Thyroid gland (tissue), 4 donors: ENCODE measurements at regions not wholly inside any gene's neighbourhood (a gene's known extent, or its start where the extent isn't known, plus 50 kb on each side); places are given as distances from the start of the nearest gene placed in this dataset.

Source experiments
- POLR2A ChIP-seq, 2 donors: fragments of 450-650 bp; IDR thresholded peaks; one replicate each; pipeline ENCODE4 v1.6.1; 2017; ENCODE audit warnings: antibody characterized with exemption in 2 of 2, mild to moderate bottlenecking in 2 of 2, moderate library complexity in 1 of 2
- TF ChIP-seq, protein P1 (sequence below), 6 experiments: fragments of 200-600 bp in 3 of 6; fragments of 450-650 bp in 3 of 6; sonication (generic) in 3 of 6; IDR thresholded peaks; one replicate each; pipeline ENCODE4 v1.5.1; 2016 to 2019; ENCODE audit warnings: antibody characterized with exemption in 6 of 6, mild to moderate bottlenecking in 2 of 6, inconsistent platforms in 1 of 6, moderate library complexity in 1 of 6

DNA sequence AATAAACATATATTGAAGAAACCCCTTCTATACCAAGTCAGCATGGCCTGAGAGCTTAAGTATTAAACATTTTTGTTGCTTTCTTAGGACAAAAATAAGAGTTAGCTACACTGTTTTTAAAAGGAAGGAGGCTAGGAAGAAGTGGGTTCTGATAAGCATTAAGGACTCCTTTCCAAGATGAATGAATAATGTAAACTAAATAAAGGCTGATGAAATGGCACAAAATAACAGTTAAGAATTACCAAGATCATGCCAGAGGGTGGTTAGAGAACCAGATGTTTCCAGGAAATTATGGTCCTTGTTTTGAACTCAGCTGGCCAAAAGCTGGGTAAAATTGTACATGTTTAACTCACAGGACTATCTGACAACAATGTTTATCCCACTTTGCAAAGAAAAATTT lies 114.1 kb upstream of the ETS2 start:
- TF ChIP-seq, protein P1, sequence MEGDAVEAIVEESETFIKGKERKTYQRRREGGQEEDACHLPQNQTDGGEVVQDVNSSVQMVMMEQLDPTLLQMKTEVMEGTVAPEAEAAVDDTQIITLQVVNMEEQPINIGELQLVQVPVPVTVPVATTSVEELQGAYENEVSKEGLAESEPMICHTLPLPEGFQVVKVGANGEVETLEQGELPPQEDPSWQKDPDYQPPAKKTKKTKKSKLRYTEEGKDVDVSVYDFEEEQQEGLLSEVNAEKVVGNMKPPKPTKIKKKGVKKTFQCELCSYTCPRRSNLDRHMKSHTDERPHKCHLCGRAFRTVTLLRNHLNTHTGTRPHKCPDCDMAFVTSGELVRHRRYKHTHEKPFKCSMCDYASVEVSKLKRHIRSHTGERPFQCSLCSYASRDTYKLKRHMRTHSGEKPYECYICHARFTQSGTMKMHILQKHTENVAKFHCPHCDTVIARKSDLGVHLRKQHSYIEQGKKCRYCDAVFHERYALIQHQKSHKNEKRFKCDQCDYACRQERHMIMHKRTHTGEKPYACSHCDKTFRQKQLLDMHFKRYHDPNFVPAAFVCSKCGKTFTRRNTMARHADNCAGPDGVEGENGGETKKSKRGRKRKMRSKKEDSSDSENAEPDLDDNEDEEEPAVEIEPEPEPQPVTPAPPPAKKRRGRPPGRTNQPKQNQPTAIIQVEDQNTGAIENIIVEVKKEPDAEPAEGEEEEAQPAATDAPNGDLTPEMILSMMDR (IDR thresholded peaks at IDR 0.05): no peak
- no peak for TF ChIP-seq POLR2A (IDR thresholded peaks at IDR 0.05)
